ENCODE measurements at regions not wholly inside any gene's neighbourhood (a gene's known extent, or its start where the extent isn't known, plus 50 kb on each side); places are given as distances from the start of the nearest gene placed in this dataset.

DNA sequence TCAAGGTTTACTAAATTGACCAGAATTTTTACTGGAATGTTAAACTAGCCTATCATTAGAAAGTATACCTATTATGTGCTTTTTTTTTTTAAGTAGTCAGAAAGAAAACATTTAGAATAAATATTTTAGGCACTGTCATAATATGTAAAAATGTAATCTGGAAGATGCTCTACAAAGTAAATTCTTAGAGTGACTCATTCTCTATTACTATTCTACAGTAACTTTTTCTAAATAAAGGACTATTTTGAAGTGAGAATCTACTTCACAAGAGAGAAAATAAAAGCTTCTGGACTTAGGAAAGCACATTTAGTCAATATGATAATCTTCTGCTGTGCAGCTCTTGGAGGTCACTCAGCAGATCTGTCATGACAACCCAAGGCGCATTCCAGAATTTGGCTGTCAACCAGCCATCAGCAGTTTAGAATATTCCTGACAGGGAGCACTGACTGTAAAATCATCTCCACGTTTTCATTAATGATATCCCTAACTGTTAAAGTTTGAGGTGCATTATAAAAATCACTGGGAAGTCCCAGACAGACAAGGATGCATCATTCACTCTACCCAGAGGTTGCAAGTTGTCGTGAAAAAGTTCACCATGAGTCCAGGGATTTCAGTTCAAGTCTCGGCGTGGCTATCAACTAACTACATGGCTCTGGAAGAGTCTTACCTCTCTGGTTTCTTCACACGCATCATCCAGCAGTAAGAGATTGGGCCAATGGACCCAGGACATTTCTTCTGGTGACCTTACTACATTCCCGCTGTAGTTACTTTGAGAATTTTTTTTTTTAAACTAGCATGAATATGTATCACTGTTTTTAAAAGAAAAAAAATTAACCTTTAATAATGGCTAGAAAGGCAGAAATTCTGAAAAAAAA is 374.9 kb downstream of the GJA1 start:
- intact Hi-C loops (cut with DNase I): no loop called here
- Histone ChIP-seq H3K27me3 (no peaks in the 10 kb centered on the region), H3K9me3 (peaks cover 0 to 7% (median 0%) of the 10 kb centered on the region in 11 donors), H3K36me3 (no peaks in the 10 kb centered on the region), H3K27ac (no peak overlapping the region), H3K4me3 (no peak overlapping the region), H3K4me1 (no peaks in the 10 kb centered on the region)
- ATAC-seq (no peak), DNase-seq (no peak)
- 78 to 80% methylated on average over 7 of the region's 7 CpGs for WGBS, 2 donors
- TF ChIP-seq, protein P1, sequence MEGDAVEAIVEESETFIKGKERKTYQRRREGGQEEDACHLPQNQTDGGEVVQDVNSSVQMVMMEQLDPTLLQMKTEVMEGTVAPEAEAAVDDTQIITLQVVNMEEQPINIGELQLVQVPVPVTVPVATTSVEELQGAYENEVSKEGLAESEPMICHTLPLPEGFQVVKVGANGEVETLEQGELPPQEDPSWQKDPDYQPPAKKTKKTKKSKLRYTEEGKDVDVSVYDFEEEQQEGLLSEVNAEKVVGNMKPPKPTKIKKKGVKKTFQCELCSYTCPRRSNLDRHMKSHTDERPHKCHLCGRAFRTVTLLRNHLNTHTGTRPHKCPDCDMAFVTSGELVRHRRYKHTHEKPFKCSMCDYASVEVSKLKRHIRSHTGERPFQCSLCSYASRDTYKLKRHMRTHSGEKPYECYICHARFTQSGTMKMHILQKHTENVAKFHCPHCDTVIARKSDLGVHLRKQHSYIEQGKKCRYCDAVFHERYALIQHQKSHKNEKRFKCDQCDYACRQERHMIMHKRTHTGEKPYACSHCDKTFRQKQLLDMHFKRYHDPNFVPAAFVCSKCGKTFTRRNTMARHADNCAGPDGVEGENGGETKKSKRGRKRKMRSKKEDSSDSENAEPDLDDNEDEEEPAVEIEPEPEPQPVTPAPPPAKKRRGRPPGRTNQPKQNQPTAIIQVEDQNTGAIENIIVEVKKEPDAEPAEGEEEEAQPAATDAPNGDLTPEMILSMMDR (IDR thresholded peaks at IDR 0.05): no peak

DNA sequence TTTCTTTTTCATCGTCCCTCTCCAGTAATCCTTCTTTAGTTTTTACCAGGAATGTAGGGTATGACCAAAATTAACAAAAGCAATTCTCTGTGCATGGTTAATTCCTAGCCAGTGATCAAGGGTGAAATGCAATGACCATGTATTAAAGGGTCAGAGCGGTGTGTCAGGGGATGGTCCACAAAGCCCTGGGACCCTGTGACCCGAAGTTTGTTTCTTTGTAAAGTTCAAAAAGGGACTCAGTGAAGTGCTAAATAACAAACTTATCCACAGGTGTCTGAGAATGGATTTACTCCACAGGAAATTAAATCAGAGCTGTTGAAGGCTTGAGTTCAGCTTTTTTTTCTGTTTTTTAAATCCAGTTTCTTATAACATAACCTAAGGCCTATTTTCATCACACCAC is 375.7 kb downstream of the GJA1 start:
- intact Hi-C loops (cut with DNase I): no loop called here
- Histone ChIP-seq H3K27me3 (no peaks in the 10 kb centered on the region), H3K9me3 (peaks cover 0 to 7% (median 0%) of the 10 kb centered on the region in 11 donors), H3K27ac (no peak overlapping the region), H3K4me3 (no peak overlapping the region), H3K4me1 (no peaks in the 10 kb centered on the region), H3K36me3 (no peaks in the 10 kb centered on the region)
- ATAC-seq: no peak
- 89 to 95% methylated on average over 3 of the region's 3 CpGs for WGBS, 2 donors
- no peak for DNase-seq
- TF ChIP-seq, protein P1 (IDR thresholded peaks at IDR 0.05): no peak

DNA sequence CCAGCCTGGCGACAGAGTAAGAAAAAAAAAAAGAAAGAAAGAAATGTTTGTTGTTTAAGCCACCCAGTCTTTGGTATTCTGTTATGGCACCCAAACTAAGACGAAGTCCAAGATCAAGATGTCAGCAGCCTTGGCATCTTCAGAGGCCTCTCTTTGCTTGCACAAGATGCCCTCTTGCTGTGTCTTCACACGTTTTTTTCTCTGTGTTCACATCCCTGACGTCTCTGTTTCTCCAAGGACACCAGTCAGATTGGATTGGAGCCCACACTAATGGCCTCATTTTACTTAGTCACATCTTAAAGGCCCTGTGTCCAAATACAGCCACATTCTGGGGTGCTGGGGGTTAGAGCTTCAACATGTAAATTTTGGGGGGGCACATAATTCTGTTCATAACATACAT is 380.9 kb downstream of the GJA1 start:
- H3K9me3 ChIP-seq: peaks cover 0 to 26% (median 9%) of the 10 kb centered on the region in 11 donors
- WGBS, 2 donors: 58 to 60% methylated on average over 4 of the region's 4 CpGs
- H3K27me3 ChIP-seq: no peaks in the 10 kb centered on the region
- DNase-seq (no peak), ATAC-seq (peak in 1 of 8 donors; percentile 22)
- TF ChIP-seq, protein P1 (IDR thresholded peaks at IDR 0.05): no peak
- no peak overlapping the region for H3K4me3 ChIP-seq
- H3K27ac ChIP-seq: no peak overlapping the region
- no peaks in the 10 kb centered on the region for H3K4me1 ChIP-seq
- H3K36me3 ChIP-seq: no peaks in the 10 kb centered on the region
- intact Hi-C loops (cut with DNase I): no loop called here

DNA sequence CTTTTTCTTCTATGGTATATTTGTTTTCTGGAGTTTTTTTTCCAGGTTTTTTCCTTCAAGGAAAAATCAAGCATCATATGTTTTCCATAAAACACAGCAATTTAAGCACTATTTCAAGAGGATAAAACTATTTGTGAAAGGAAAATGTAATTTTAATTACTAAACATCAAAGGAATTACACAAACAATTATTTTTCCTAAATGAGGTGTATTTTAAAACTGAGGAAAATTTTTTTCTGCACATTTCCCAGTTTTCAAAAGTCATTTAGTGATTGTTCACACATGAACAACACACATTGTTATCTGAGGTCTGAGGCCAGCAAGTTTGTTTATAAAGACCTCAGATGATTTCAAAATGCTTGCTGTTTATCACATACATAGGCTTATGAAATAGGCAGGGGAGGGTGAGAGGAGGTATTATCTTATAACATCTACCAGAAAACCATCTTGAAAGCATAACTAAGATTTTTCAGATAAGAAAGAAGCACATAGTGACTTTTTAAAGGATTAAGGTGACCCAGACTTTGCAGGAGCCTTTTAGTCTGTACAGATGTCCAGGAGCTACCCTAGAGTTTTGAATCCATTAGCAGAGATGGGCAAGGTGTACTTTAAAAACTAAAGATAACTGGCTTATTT is 381.6 kb downstream of the GJA1 start:
- DNase-seq: no peak
- H3K4me3 ChIP-seq: no peak overlapping the region
- intact Hi-C loops (cut with DNase I): no loop called here
- H3K9me3 ChIP-seq: peaks cover 0 to 26% (median 9%) of the 10 kb centered on the region in 11 donors
- no peak overlapping the region for H3K27ac ChIP-seq
- ATAC-seq: no peak
- TF ChIP-seq, protein P1 (IDR thresholded peaks at IDR 0.05): no peak
- no peaks in the 10 kb centered on the region for H3K27me3 ChIP-seq
- no peaks in the 10 kb centered on the region for H3K36me3 ChIP-seq
- H3K4me1 ChIP-seq: no peaks in the 10 kb centered on the region

All from heart right ventricle (tissue), 16 donors.